Large intestine (tissue), 3 donors: ENCODE measurements at regions not wholly inside any gene's neighbourhood (a gene's known extent, or its start where the extent isn't known, plus 50 kb on each side); places are given as distances from the start of the nearest gene placed in this dataset.

ENCODE experiments used
- DNase-seq, 2 donors: peaks; one replicate each; pipeline versions ENCODE4 v3.0.0 to v3.0.0-alpha.2; 2013
- H3K27ac ChIP-seq: one replicate; pipeline ENCODE4 v1.5.1; 2013; ENCODE audit warnings: low read length
- H3K27me3 ChIP-seq: 2 replicates; pipeline ENCODE4 v1.6.1; 2013; ENCODE audit warnings: low read length; ENCODE audit not compliant: control insufficient read depth, insufficient read depth
- H3K36me3 ChIP-seq: 2 replicates; pipeline ENCODE4 v1.6.1; 2013; ENCODE audit warnings: low read length; ENCODE audit not compliant: control insufficient read depth, insufficient read depth
- H3K4me1 ChIP-seq: one replicate; pipeline ENCODE4 v1.6.1; 2013; ENCODE audit warnings: low read length; ENCODE audit not compliant: control insufficient read depth, insufficient read depth
- H3K4me3 ChIP-seq: one replicate; pipeline ENCODE4 v1.5.1; 2013; ENCODE audit warnings: low read length
- H3K9me3 ChIP-seq: one replicate; pipeline ENCODE4 v1.6.1; 2013; ENCODE audit warnings: mild to moderate bottlenecking, low read depth, low read length, moderate library complexity; ENCODE audit not compliant: control insufficient read depth
- WGBS: methylation state at CpG from one replicate; pipeline ENCODE4 v1.1.5; 2013; ENCODE audit warnings: low lambda C conversion rate; ENCODE audit not compliant: insufficient coverage; 5-methylcytosine and 5-hydroxymethylcytosine counted together

DNA sequence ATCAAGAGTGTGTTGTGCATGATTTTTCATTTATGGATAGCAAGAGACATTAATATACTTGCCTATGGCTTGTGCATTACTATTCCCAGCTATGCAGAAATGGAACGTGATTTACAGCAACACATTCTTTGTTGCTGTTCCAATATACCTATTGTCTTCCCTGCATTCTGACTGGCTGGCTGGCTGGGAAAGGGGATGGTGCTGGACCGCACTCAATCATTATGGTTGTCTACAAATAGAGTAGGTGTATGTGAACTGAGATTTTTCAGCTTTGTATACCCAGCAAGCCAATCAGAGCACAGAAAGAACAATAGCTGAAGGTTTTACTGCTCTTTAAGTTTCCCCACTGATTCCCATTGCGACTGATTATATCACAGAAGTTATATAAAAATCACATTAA lies 167.5 kb downstream of the ATG4C start:
- no peaks in the 10 kb centered on the region for H3K36me3 ChIP-seq
- no peaks in the 10 kb centered on the region for H3K27me3 ChIP-seq
- WGBS, result no CpG with 5 or more reads among the region's 3 CpGs
- no peaks in the 10 kb centered on the region for H3K9me3 ChIP-seq
- DNase-seq, result no peak
- H3K4me1 ChIP-seq, result no peaks in the 10 kb centered on the region
- no peak overlapping the region for H3K4me3 ChIP-seq
- H3K27ac ChIP-seq, result no peak overlapping the region

DNA sequence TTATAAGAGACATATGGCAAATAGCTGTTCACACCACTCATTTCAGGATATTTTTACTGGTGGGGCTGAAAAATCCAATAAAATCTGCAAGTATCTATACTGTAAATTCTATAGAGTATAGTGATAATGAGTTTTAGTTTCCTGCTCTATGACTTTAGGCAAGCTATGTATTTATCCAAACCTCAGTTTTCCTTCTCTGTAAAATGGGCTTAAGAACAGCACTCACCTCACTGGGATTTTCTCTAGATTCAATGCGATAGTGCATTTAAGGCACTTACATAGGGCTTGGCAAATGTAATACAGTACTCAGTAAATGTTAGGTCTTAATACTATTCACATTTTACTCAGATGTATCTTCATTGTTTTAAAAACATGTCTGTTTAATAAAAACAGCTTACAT lies 168.7 kb downstream of the ATG4C start:
- Histone ChIP-seq H3K4me1 (no peaks in the 10 kb centered on the region), H3K36me3 (no peaks in the 10 kb centered on the region), H3K4me3 (no peak overlapping the region), H3K27ac (no peak overlapping the region), H3K9me3 (no peaks in the 10 kb centered on the region), H3K27me3 (no peaks in the 10 kb centered on the region)
- WGBS, result no CpG with 5 or more reads among the region's 1 CpG
- DNase-seq, result no peak

DNA sequence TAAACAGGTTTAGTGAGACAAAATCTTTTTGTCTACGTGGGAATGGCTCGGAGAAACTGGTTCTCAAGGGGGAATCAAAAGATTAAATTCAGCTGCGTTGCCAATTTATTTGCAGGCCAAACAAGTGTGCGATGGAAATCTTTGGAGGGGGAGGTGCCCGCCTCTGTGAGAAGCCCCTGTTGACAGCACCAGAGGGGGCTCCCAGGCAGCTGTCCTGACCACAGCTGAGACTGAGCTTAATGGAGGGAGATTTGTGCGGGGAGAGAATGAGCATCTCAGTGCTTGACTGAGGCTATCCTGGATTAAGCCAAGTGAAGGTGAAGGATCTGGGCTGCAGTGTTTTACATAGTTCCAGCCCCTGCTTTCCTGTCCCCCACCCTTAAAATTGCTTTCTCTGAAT lies 169.7 kb downstream of the ATG4C start:
- WGBS, result no CpG with 5 or more reads among the region's 6 CpGs
- Histone ChIP-seq H3K4me3 (no peak overlapping the region), H3K9me3 (no peaks in the 10 kb centered on the region), H3K27ac (no peak overlapping the region), H3K27me3 (no peaks in the 10 kb centered on the region), H3K36me3 (no peaks in the 10 kb centered on the region), H3K4me1 (no peaks in the 10 kb centered on the region)
- no peak for DNase-seq

DNA sequence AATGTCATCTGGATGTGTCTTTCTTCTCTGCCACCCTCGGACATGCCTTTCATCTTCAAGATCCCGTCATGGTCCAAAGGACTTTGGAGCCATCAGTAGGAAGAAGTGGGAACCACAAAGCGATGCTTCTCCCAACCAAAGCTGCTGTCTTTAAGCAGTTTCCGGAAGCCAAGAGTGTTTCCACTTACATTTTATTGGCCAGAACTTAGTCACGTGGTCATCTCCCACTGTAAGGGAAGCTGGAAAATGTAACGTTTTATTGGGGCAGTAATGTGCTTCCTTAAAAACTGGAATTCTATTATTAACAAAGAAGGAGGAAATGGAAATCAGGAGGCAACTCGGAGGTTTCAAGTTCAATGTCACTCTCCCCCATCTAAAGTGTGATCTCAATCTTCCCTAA lies 170.8 kb downstream of the ATG4C start:
- Histone ChIP-seq H3K27ac (no peak overlapping the region), H3K36me3 (no peaks in the 10 kb centered on the region), H3K9me3 (no peaks in the 10 kb centered on the region), H3K27me3 (no peaks in the 10 kb centered on the region), H3K4me1 (no peaks in the 10 kb centered on the region), H3K4me3 (no peak overlapping the region)
- no peak for DNase-seq
- WGBS, result no CpG with 5 or more reads among the region's 7 CpGs

DNA sequence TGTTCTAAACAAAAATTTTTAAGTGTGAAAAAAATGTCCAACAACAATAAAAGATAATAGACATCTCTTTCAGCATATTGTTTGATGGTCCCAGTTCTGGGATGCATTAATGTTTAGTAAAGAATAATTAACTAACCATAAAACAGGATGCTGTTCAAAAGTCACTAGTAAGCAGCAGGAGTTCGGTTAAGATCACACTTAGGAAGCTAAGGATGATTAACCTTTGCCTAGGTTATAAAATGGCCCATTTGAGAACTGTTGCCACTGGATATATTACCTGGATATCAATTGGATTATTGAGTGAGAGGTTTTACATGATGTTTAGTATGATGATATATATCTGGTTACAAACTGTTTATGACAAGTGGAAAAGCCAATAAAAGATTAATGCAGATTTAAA lies 171.7 kb downstream of the ATG4C start:
- H3K27ac ChIP-seq, result no peak overlapping the region
- H3K27me3 ChIP-seq, result no peaks in the 10 kb centered on the region
- no peaks in the 10 kb centered on the region for H3K9me3 ChIP-seq
- no peak overlapping the region for H3K4me3 ChIP-seq
- H3K4me1 ChIP-seq, result no peaks in the 10 kb centered on the region
- no peaks in the 10 kb centered on the region for H3K36me3 ChIP-seq
- peak; percentile 26 to 56 for DNase-seq
- no CpG with 5 or more reads among the region's 1 CpG for WGBS

DNA sequence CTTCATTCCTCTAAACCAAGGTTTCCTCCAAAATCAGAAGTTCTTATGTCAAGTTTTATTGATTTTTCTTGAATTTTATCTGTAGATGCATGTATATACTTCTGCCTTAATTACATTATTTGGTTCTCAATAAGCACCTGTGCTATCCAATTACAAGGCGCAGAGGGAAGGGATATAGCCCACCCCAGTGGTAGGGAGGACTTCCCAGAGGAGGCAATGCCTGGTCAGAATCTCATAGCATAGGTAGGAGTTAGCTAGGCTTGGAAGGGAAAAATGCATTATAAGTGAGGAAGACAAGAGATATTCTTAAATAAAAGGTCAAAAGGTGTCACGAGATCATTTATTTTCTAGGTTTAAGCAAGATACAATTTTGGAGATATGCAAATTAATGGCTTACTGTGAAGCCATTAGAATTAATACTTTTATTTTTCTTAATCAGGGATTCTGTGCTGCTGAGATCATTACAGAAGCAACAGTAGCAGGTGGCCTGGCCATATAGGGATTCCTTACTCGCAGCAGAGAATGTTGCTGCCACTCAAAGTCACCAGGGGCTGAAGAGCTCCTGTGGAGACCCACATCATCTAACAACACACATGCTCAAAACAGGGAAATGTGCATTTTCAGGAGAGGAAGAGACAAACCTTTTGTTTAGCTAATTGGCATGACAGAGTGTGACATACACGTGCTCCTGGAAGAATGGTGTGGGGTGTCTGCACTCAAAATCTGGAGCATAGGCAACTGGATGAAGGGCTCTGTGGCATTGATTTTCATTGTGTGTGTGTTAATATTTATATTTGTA lies 178.3 kb downstream of the ATG4C start:
- Histone ChIP-seq H3K27me3 (no peaks in the 10 kb centered on the region), H3K36me3 (no peaks in the 10 kb centered on the region), H3K4me1 (peaks cover 9% of the 10 kb centered on the region), H3K27ac (no peak overlapping the region), H3K9me3 (no peaks in the 10 kb centered on the region), H3K4me3 (no peak overlapping the region)
- 80% methylated on average over 1 of the region's 4 CpGs for WGBS
- DNase-seq, result peak in 1 of 2 donors; percentile 8

DNA sequence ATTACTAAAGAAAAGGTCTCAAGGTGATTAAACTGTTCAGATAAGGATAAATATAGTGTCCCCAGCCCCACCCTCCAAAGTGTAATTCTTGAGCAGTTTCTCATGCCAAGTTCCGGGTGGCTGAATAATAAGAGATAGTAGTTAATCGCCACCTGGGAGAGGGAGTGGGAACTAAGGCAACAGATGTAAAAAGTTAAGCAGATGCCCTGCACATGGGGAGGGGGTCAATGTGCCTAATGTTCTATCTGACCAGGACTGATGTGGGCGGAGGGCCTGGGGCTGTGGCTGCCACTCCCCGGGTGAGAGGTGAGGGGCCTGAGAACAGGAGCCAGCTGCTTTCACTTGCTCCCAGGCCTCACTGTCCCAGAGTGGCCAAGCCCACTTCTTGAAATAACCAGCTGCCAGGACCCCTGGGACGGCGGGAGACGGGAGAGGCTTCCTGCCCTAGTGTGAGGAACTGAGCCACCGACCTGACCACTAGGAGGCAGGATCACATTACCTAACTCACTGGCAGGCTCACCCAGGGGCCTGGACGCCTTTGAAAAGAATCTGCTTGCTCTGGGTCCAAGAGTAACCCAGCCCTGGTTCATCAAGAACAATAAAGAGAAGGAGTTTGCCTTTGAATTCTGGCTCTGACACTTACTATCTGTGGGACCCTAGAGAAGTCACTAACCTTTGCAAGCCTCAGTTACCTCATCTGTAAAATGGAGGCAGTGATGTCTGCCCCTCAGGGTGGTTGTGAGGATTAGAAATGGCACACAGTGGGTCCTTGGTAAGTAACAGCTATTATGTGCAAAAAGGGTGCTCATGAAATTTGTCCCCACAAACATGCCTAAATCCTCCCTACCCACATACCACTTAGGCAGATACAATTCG lies 179.2 kb downstream of the ATG4C start:
- Histone ChIP-seq H3K27me3 (no peaks in the 10 kb centered on the region), H3K9me3 (no peaks in the 10 kb centered on the region), H3K27ac (peak overlapping the region; percentile 23), H3K36me3 (no peaks in the 10 kb centered on the region), H3K4me3 (no peak overlapping the region), H3K4me1 (peaks cover 9% of the 10 kb centered on the region)
- WGBS, result 10% methylated on average over 2 of the region's 10 CpGs
- DNase-seq, result peak; percentile 38 to 68

DNA sequence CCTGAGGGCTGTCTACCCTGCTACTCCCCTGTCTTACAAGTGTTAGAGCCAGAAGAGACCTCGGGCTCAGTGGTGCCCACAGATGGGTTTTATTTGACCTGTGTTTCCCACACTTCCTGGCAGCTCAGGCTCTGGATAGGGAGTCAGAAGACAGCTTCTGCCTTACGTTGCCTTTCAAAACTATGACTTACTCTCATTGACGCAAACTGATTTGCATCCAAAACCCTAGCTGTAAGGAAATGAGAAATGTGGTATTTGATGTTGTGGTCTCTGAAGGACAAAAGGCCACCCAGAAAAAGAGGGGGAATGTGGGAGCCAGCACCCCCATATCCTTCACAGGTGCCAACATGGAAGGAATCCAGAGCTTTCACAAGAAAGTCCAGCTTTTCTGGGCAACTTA lies 180.2 kb downstream of the ATG4C start:
- Histone ChIP-seq H3K27me3 (no peaks in the 10 kb centered on the region), H3K9me3 (no peaks in the 10 kb centered on the region), H3K4me1 (peaks cover 9% of the 10 kb centered on the region), H3K27ac (no peak overlapping the region), H3K4me3 (no peak overlapping the region), H3K36me3 (no peaks in the 10 kb centered on the region)
- WGBS, result no CpG with 5 or more reads among the region's 3 CpGs
- no peak for DNase-seq

DNA sequence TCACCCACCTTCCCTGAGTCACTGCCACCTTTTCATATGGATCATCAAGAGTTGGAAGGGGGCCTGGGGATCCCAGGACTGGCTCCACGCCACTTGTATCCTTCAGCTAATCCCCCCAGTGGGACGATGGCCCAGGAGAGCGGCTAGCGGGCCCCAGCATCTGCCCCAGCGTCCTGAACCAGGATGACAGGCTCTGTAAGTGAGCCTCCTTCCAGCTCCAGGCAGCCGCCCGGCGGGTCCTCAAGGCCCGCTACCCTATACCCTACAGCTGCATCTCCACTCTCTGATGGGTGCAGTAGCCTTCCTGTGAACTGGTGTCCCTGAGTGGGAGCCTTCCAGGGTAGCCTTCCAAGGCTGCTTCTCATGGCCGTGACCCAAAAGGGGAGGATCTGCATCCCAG lies 183.1 kb downstream of the ATG4C start:
- DNase-seq, result no peak
- H3K4me1 ChIP-seq, result peaks cover 9% of the 10 kb centered on the region
- H3K9me3 ChIP-seq, result no peaks in the 10 kb centered on the region
- WGBS, result no CpG with 5 or more reads among the region's 10 CpGs
- no peak overlapping the region for H3K27ac ChIP-seq
- no peaks in the 10 kb centered on the region for H3K36me3 ChIP-seq
- H3K27me3 ChIP-seq, result no peaks in the 10 kb centered on the region
- H3K4me3 ChIP-seq, result no peak overlapping the region

DNA sequence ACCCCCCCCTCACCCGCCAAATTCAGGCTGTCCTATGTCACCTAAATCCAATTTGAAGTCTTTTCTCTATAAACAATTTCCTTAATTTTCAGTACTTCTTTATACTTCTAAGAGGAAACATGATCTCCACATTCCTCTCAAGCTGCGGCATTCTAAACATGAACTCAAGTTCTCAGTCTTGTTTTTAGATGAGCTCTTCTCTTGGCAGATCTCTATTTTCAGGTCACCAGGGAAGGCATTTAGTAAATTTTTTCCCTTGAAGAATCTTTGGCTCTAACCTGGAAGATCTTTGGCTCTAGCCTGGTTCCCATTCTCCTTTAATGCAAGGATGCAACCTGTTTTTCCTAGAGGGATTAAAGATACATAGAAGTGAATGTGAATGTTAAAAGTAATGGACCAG lies 193.4 kb downstream of the ATG4C start:
- H3K36me3 ChIP-seq, result no peaks in the 10 kb centered on the region
- WGBS, result 83% methylated on average over 1 of the region's 2 CpGs
- no peaks in the 10 kb centered on the region for H3K9me3 ChIP-seq
- no peaks in the 10 kb centered on the region for H3K27me3 ChIP-seq
- H3K4me1 ChIP-seq, result no peaks in the 10 kb centered on the region
- DNase-seq, result no peak
- no peak overlapping the region for H3K27ac ChIP-seq
- H3K4me3 ChIP-seq, result no peak overlapping the region
